ENCODE measurements at regions not wholly inside any gene's neighbourhood (a gene's known extent, or its start where the extent isn't known, plus 50 kb on each side); places are given as distances from the start of the nearest gene placed in this dataset.

GRCh38 chr12:24060089-24060488 is 110.6 kb upstream of the SOX5 start:
- TF ChIP-seq CTCF (IDR thresholded peaks at IDR 0.05), result no peak
- no peaks in the 10 kb centered on the region for H3K9me3 ChIP-seq
- intact Hi-C loops (cut with DNase I), result loop anchor here (10.0 kb wide), 1 partner anchor 855 kb away; no protein-coding TSS in a partner anchor
- no peaks in the 10 kb centered on the region for H3K36me3 ChIP-seq
- H3K4me3 ChIP-seq, result no peak overlapping the region
- no peaks in the 10 kb centered on the region for H3K27me3 ChIP-seq
- no peak for DNase-seq (ENCODE audit: low spot score in 2 of 2)
- H3K27ac ChIP-seq, result no peak overlapping the region
- no peaks in the 10 kb centered on the region for H3K4me1 ChIP-seq

GRCh38 chr12:24057920-24058476 is 108.5 kb upstream of the SOX5 start:
- TF ChIP-seq CTCF (IDR thresholded peaks at IDR 0.05), result no peak
- Histone ChIP-seq H3K27me3 (no peaks in the 10 kb centered on the region), H3K36me3 (no peaks in the 10 kb centered on the region)

GRCh38 chr12:24055747-24056146 is 106.3 kb upstream of the SOX5 start:
- no peak overlapping the region for H3K27ac ChIP-seq
- no peaks in the 10 kb centered on the region for H3K36me3 ChIP-seq
- peaks cover 0 to 6% of the 10 kb centered on the region in 2 donors for H3K4me1 ChIP-seq
- H3K9me3 ChIP-seq, result no peaks in the 10 kb centered on the region
- intact Hi-C loops (cut with DNase I), result no loop called here
- no peaks in the 10 kb centered on the region for H3K27me3 ChIP-seq
- no peak for TF ChIP-seq CTCF (IDR thresholded peaks at IDR 0.05)
- H3K4me3 ChIP-seq, result no peak overlapping the region
- DNase-seq (ENCODE audit: low spot score in 2 of 2), result no peak

More at GRCh38 chr12:24057920-24058476, 108.5 kb upstream of the SOX5 start:
- DNase-seq (ENCODE audit: low spot score in 2 of 2), result no peak
- Histone ChIP-seq H3K27ac (no peak overlapping the region), H3K4me1 (peaks cover 0 to 6% of the 10 kb centered on the region in 2 donors), H3K4me3 (no peak overlapping the region), H3K9me3 (no peaks in the 10 kb centered on the region)
- intact Hi-C loops (cut with DNase I), result no loop called here

GRCh38 chr12:24054416-24054815 is 104.9 kb upstream of the SOX5 start:
- Histone ChIP-seq H3K4me3 (peak overlapping the region in 1 of 2 donors; percentile 19), H3K4me1 (peaks cover 0 to 6% of the 10 kb centered on the region in 2 donors), H3K9me3 (no peaks in the 10 kb centered on the region), H3K36me3 (no peaks in the 10 kb centered on the region), H3K27me3 (no peaks in the 10 kb centered on the region), H3K27ac (peak overlapping the region; percentile 30 to 45)
- DNase-seq (ENCODE audit: low spot score in 2 of 2), result peak in 1 of 2 donors; percentile 66
- TF ChIP-seq CTCF (IDR thresholded peaks at IDR 0.05), result no peak
- intact Hi-C loops (cut with DNase I), result no loop called here

GRCh38 chr12:24049728-24050127 is 100.3 kb upstream of the SOX5 start:
- no peaks in the 10 kb centered on the region for H3K9me3 ChIP-seq
- TF ChIP-seq CTCF (IDR thresholded peaks at IDR 0.05), result no peak
- peaks cover 3 to 13% of the 10 kb centered on the region in 2 donors for H3K4me1 ChIP-seq
- DNase-seq (ENCODE audit: low spot score in 2 of 2), result no peak
- no peaks in the 10 kb centered on the region for H3K27me3 ChIP-seq
- H3K4me3 ChIP-seq, result no peak overlapping the region
- no peaks in the 10 kb centered on the region for H3K36me3 ChIP-seq
- H3K27ac ChIP-seq, result no peak overlapping the region
- intact Hi-C loops (cut with DNase I), result no loop called here

GRCh38 chr12:24049101-24049500 is 99.6 kb upstream of the SOX5 start:
- Histone ChIP-seq H3K36me3 (no peaks in the 10 kb centered on the region), H3K4me3 (no peak overlapping the region), H3K27me3 (no peaks in the 10 kb centered on the region), H3K9me3 (no peaks in the 10 kb centered on the region), H3K27ac (no peak overlapping the region), H3K4me1 (peaks cover 3 to 8% of the 10 kb centered on the region in 2 donors)
- intact Hi-C loops (cut with DNase I), result no loop called here
- no peak for TF ChIP-seq CTCF (IDR thresholded peaks at IDR 0.05)
- DNase-seq (ENCODE audit: low spot score in 2 of 2), result no peak

Measured in ascending aorta (tissue), 2 donors.